Neural cell (in vitro differentiated cells): ENCODE measurements at regions not wholly inside any gene's neighbourhood (a gene's known extent, or its start where the extent isn't known, plus 50 kb on each side); places are given as distances from the start of the nearest gene placed in this dataset.

Experiments used
- H2AFZ ChIP-seq: fragments of 200-600, 300-800 bp; sonication (generic), shearing (Covaris generic); 2 replicates; pipeline ENCODE4 v1.6.0; 2014; ENCODE audit warnings: low read depth, mild to moderate bottlenecking, antibody characterized with exemption, low read length, moderate library complexity
- H3F3A ChIP-seq: fragments of 200-600 bp; shearing (Covaris generic); 2 replicates; pipeline ENCODE4 v1.6.1; 2016; ENCODE audit warnings: mild to moderate bottlenecking, moderate library complexity, mixed read lengths, antibody characterized with exemption, low read length; ENCODE audit not compliant: insufficient read depth, poor library complexity, severe bottlenecking
- H3K27ac ChIP-seq: fragments of 200-600, 300-800 bp; sonication (generic), shearing (Covaris generic); 2 replicates; pipeline ENCODE4 v1.5.1; 2014; ENCODE audit warnings: mild to moderate bottlenecking, low read length, moderate library complexity
- H3K27me3 ChIP-seq: fragments of 300-800, 200-600 bp; sonication (generic), shearing (Covaris generic); 2 replicates; pipeline ENCODE4 v1.6.0; 2014; ENCODE audit warnings: mild to moderate bottlenecking, low read depth, low read length, moderate library complexity; ENCODE audit not compliant: insufficient read depth
- H3K36me3 ChIP-seq: fragments of 300-800, 200-600 bp; sonication (generic), shearing (Covaris generic); 2 replicates; pipeline ENCODE4 v1.5.1; 2014; ENCODE audit warnings: mild to moderate bottlenecking, antibody characterized with exemption, low read length, moderate library complexity; ENCODE audit not compliant: insufficient read depth
- H3K4me2 ChIP-seq: fragments of 300-800, 200-600 bp; sonication (generic), shearing (Covaris generic); 2 replicates; pipeline ENCODE4 v1.6.0; 2014; ENCODE audit warnings: mild to moderate bottlenecking, low read length
- H3K4me3 ChIP-seq: fragments of 300-800, 200-600 bp; sonication (generic), shearing (Covaris generic); 2 replicates; pipeline ENCODE4 v1.5.1; 2014; ENCODE audit warnings: mild to moderate bottlenecking, low read length, moderate library complexity
- H3K79me2 ChIP-seq: fragments of 200-600 bp; shearing (Covaris generic); replicated peaks from 2 replicates; pipeline ENCODE4 v1.6.0; 2014; ENCODE audit warnings: mild to moderate bottlenecking, low read length, moderate library complexity; ENCODE audit not compliant: insufficient read depth
- H3K9ac ChIP-seq: fragments of 300-800, 200-600 bp; sonication (generic), shearing (Covaris generic); 2 replicates; pipeline ENCODE4 v1.6.1; 2016; ENCODE audit warnings: mild to moderate bottlenecking, low read length, mixed read lengths
- H3K9me2 ChIP-seq: fragments of 200-600 bp; shearing (Covaris generic); 2 replicates; pipeline ENCODE4 v1.6.1; 2016; ENCODE audit warnings: mild to moderate bottlenecking, low read length, mixed read lengths; ENCODE audit not compliant: insufficient read depth
- H3K9me3 ChIP-seq: fragments of 200-600, 300-800 bp; sonication (generic), shearing (Covaris generic); 2 replicates; pipeline ENCODE4 v1.6.1; 2016; ENCODE audit warnings: mild to moderate bottlenecking, mixed run types, low read length, moderate library complexity, mixed read lengths
- H4K20me1 ChIP-seq: fragments of 200-600 bp; shearing (Covaris generic); 2 replicates; pipeline ENCODE4 v1.6.1; 2016; ENCODE audit warnings: mild to moderate bottlenecking, mixed run types; ENCODE audit not compliant: insufficient read depth
- CTCF ChIP-seq: fragments of 450-650 bp; IDR thresholded peaks from 2 replicates; pipeline ENCODE4 v1.5.1; 2014; ENCODE audit warnings: antibody characterized with exemption, mild to moderate bottlenecking, moderate library complexity; ENCODE audit not compliant: poor library complexity, severe bottlenecking
- EP300 ChIP-seq: fragments of 450-650 bp; conservative IDR thresholded peaks from 2 replicates; pipeline ENCODE4 v1.6.1; 2014; ENCODE audit warnings: antibody characterized with exemption, mild to moderate bottlenecking, moderate library complexity; ENCODE audit not compliant: poor library complexity, severe bottlenecking
- EZH2 ChIP-seq: fragments of 200-600, 300-800 bp; shearing (Covaris generic), sonication (generic); IDR thresholded peaks from 2 replicates; pipeline ENCODE4 v1.6.1; 2014; ENCODE audit warnings: antibody characterized with exemption, low read length, borderline replicate concordance, mild to moderate bottlenecking; ENCODE audit not compliant: insufficient read depth, poor library complexity, severe bottlenecking
- MXI1 ChIP-seq: fragments of 450-650 bp; conservative IDR thresholded peaks from 2 replicates; pipeline ENCODE4 v1.6.1; 2014; ENCODE audit warnings: antibody characterized with exemption, mild to moderate bottlenecking; ENCODE audit not compliant: poor library complexity, severe bottlenecking
- POLR2AphosphoS5 ChIP-seq: IDR thresholded peaks from 2 replicates; pipeline ENCODE4 v1.6.1; 2012
- RAD21 ChIP-seq: fragments of 450-650 bp; conservative IDR thresholded peaks from 2 replicates; pipeline ENCODE4 v1.6.1; 2014; ENCODE audit warnings: antibody characterized with exemption, mild to moderate bottlenecking, moderate library complexity
- REST ChIP-seq: IDR thresholded peaks from 2 replicates; pipeline ENCODE4 v1.6.1; 2012; ENCODE audit warnings: borderline replicate concordance
- SMC3 ChIP-seq: fragments of 450-650 bp; conservative IDR thresholded peaks from 2 replicates; pipeline ENCODE4 v1.6.1; 2014; ENCODE audit warnings: antibody characterized with exemption, mild to moderate bottlenecking, moderate library complexity; ENCODE audit not compliant: poor library complexity
- TAF1 ChIP-seq: IDR thresholded peaks from 2 replicates; pipeline ENCODE4 v1.6.1; 2012; ENCODE audit warnings: low read depth

DNA sequence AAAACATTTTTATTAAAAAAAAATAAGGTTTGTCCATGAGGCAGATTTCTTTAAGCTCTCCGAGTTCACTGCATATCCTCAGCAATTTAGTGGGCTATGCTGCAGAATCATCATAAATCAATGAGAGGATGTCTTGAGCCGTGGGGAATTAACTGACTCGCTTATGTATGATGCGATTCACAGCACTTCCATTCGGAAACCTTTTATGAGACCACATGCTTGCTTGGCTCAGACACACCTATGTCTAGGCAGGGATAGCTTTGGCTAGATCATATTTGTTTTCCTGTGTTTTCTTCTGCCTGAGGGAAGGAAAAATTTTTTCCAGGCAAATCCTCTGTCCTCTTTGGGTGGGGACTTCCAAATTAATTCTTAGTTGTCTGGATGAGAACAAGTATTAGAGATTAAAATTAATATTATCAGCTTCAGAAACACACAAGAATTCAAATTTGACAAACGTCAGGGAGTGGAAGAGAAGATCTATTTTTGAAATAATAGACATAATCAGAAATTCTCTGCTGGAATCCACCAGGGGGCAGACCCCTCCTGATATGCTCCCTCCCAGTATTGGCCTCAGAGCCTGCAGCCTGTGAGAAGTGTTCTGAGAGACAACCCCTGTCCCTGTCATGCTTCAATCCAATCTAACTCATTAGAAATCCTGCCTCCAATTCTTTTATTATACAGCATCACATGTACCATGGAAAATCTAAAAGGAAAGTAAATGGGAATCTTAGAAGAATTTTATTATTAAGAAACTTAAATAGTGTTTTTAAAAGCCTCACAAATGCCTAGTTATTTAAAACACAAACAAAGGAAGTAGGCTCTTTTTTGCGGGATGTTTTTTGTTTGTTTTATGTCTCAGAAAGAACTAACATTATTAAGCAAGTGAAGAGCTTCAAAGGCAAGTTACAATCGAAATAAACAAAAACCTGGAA is 345.1 kb upstream of the TACR3 start:
- Histone ChIP-seq H3K9me3 (no peaks in the 10 kb centered on the region), H3K4me2 (peak overlapping the region; percentile 37), H3K27me3 (no peaks in the 10 kb centered on the region), H3K36me3 (no peaks in the 10 kb centered on the region), H3K27ac (peak overlapping the region; percentile 74), H2AFZ (peak overlapping the region; percentile 7), H3K9ac (peak overlapping the region; percentile 44), H3F3A (no peaks in the 10 kb centered on the region), H4K20me1 (no peaks in the 10 kb centered on the region), H3K79me2 (no peaks in the 10 kb centered on the region), H3K4me3 (peak overlapping the region; percentile 25), H3K9me2 (no peaks in the 10 kb centered on the region)
- TF ChIP-seq MXI1 = no peak
- TF ChIP-seq EZH2 = no peak
- TF ChIP-seq TAF1 = no peak
- no peak for TF ChIP-seq EP300
- no peak for TF ChIP-seq POLR2AphosphoS5
- TF ChIP-seq RAD21 = peak; percentile 87
- no peak for TF ChIP-seq REST
- TF ChIP-seq SMC3 = peak; percentile 91
- peak; percentile 83 for TF ChIP-seq CTCF

DNA sequence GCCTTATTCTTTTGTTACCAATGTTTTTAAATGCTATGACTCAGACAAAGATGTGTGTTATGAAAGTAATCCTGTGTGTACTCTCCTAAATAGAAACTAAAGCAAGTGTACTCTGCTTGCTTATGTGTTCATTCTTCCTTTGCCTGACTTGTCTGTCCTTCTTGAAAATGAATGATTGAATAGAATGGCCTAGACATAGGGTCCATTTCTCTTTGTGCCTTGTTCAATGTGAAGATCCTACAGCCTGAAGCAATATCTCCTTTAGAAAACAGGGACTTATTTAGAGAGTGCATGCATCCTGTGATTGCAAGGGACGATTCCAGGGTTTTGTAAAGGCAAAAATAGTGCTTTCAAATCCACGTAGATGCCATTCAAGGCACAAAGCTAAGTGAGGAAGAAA is 343.6 kb upstream of the TACR3 start:
- no peaks in the 10 kb centered on the region for H3K27me3 ChIP-seq
- no peak overlapping the region for H3K27ac ChIP-seq
- H3K9ac ChIP-seq = no peak overlapping the region
- TF ChIP-seq MXI1 = no peak
- no peak for TF ChIP-seq EZH2
- TF ChIP-seq REST = no peak
- TF ChIP-seq SMC3 = no peak
- TF ChIP-seq TAF1 = no peak
- no peak for TF ChIP-seq CTCF
- no peak for TF ChIP-seq RAD21
- TF ChIP-seq EP300 = no peak
- no peak for TF ChIP-seq POLR2AphosphoS5
- no peaks in the 10 kb centered on the region for H3F3A ChIP-seq
- H3K4me3 ChIP-seq = no peak overlapping the region
- no peaks in the 10 kb centered on the region for H3K79me2 ChIP-seq
- H3K9me2 ChIP-seq = no peaks in the 10 kb centered on the region
- no peaks in the 10 kb centered on the region for H3K36me3 ChIP-seq
- no peaks in the 10 kb centered on the region for H4K20me1 ChIP-seq
- no peak overlapping the region for H3K4me2 ChIP-seq
- no peaks in the 10 kb centered on the region for H3K9me3 ChIP-seq
- no peak overlapping the region for H2AFZ ChIP-seq
